ENCODE measurements at regions not wholly inside any gene's neighbourhood (a gene's known extent, or its start where the extent isn't known, plus 50 kb on each side); places are given as distances from the start of the nearest gene placed in this dataset.

- no peaks in the 10 kb centered on the region for H3K9me3 ChIP-seq
- no peak overlapping the region for H3K4me3 ChIP-seq
- H3K4me1 ChIP-seq (replicated peaks): no peaks in the 10 kb centered on the region
- no peak overlapping the region for H3K27ac ChIP-seq
- no peaks in the 10 kb centered on the region for H3K36me3 ChIP-seq
- intact Hi-C loops (cut with DNase I): no loop called here
- H3K27me3 ChIP-seq (replicated peaks; ENCODE audit: insufficient read depth): no peaks in the 10 kb centered on the region
- no peak for DNase-seq (ENCODE audit: low spot score)
- 93% methylated on average over 4 of the region's 4 CpGs for WGBS
- TF ChIP-seq CTCF (IDR thresholded peaks at IDR 0.05): no peak
- TF ChIP-seq POLR2A (IDR thresholded peaks at IDR 0.05): no peak
- TF ChIP-seq POLR2AphosphoS5 (IDR thresholded peaks at IDR 0.05): no peak
These were observed 249.5 kb downstream of the SLC4A3 start for GRCh38 chr2:219876931-219877330.

- Histone ChIP-seq H3K4me3 (no peak overlapping the region), H3K36me3 (no peaks in the 10 kb centered on the region), H3K9me3 (no peaks in the 10 kb centered on the region), H3K4me1 (replicated peaks) (no peaks in the 10 kb centered on the region), H3K27ac (no peak overlapping the region), H3K27me3 (replicated peaks; ENCODE audit: insufficient read depth) (no peaks in the 10 kb centered on the region)
- no peak for DNase-seq (ENCODE audit: low spot score)
- TF ChIP-seq POLR2A (IDR thresholded peaks at IDR 0.05) (no peak), POLR2AphosphoS5 (IDR thresholded peaks at IDR 0.05) (no peak), CTCF (IDR thresholded peaks at IDR 0.05) (no peak)
- intact Hi-C loops (cut with DNase I): no loop called here
- 55% methylated on average over 5 of the region's 5 CpGs for WGBS
These were observed 250.3 kb downstream of the SLC4A3 start for GRCh38 chr2:219877728-219878127.

- WGBS: 87% methylated on average over 5 of the region's 5 CpGs
- no peaks in the 10 kb centered on the region for H3K27me3 ChIP-seq (replicated peaks; ENCODE audit: insufficient read depth)
These were observed 251.1 kb downstream of the SLC4A3 start for GRCh38 chr2:219878516-219878915.

GRCh38 chr2:219881851-219882250 is 254.4 kb downstream of the SLC4A3 start:
- intact Hi-C loops (cut with DNase I): no loop called here
- WGBS: 80% methylated on average over 3 of the region's 3 CpGs
- Histone ChIP-seq H3K4me3 (no peak overlapping the region), H3K27me3 (replicated peaks; ENCODE audit: insufficient read depth) (no peaks in the 10 kb centered on the region), H3K9me3 (no peaks in the 10 kb centered on the region), H3K36me3 (no peaks in the 10 kb centered on the region), H3K4me1 (replicated peaks) (no peaks in the 10 kb centered on the region), H3K27ac (no peak overlapping the region)
- no peak for DNase-seq (ENCODE audit: low spot score)
- TF ChIP-seq POLR2AphosphoS5 (IDR thresholded peaks at IDR 0.05): no peak
- TF ChIP-seq POLR2A (IDR thresholded peaks at IDR 0.05): no peak
- no peak for TF ChIP-seq CTCF (IDR thresholded peaks at IDR 0.05)

More at GRCh38 chr2:219878516-219878915, 251.1 kb downstream of the SLC4A3 start:
- no peaks in the 10 kb centered on the region for H3K36me3 ChIP-seq
- intact Hi-C loops (cut with DNase I): no loop called here
- no peak for DNase-seq (ENCODE audit: low spot score)
- H3K27ac ChIP-seq: no peak overlapping the region
- no peaks in the 10 kb centered on the region for H3K9me3 ChIP-seq
- no peak overlapping the region for H3K4me3 ChIP-seq
- no peaks in the 10 kb centered on the region for H3K4me1 ChIP-seq (replicated peaks)
- no peak for TF ChIP-seq POLR2A (IDR thresholded peaks at IDR 0.05)
- TF ChIP-seq POLR2AphosphoS5 (IDR thresholded peaks at IDR 0.05): no peak
- TF ChIP-seq CTCF (IDR thresholded peaks at IDR 0.05): no peak

GRCh38 chr2:219886615-219887014 is 259.2 kb downstream of the SLC4A3 start:
- no peaks in the 10 kb centered on the region for H3K36me3 ChIP-seq
- 87% methylated on average over 2 of the region's 2 CpGs for WGBS
- H3K9me3 ChIP-seq: no peaks in the 10 kb centered on the region
- no peaks in the 10 kb centered on the region for H3K27me3 ChIP-seq (replicated peaks; ENCODE audit: insufficient read depth)
- no peak overlapping the region for H3K4me3 ChIP-seq
- H3K27ac ChIP-seq: no peak overlapping the region
- no peak for TF ChIP-seq POLR2AphosphoS5 (IDR thresholded peaks at IDR 0.05)
- TF ChIP-seq POLR2A (IDR thresholded peaks at IDR 0.05): no peak
- TF ChIP-seq CTCF (IDR thresholded peaks at IDR 0.05): no peak
- intact Hi-C loops (cut with DNase I): no loop called here
- no peak for DNase-seq (ENCODE audit: low spot score)
- no peaks in the 10 kb centered on the region for H3K4me1 ChIP-seq (replicated peaks)
